Natural killer cell treated with Interleukin-12 subunit alpha and Interleukin-12 subunit beta and Interleukin-15 and Interleukin-18, amount 100 ng/mL, for 72 hours (primary cell): ENCODE measurements at regions not wholly inside any gene's neighbourhood (a gene's known extent, or its start where the extent isn't known, plus 50 kb on each side); places are given as distances from the start of the nearest gene placed in this dataset.
"Not testable (repeated sequence)": the region's sequence is repeated elsewhere in the genome, so short reads cannot be mapped to it uniquely, and the experiment has no call there.

Source experiments
- ATAC-seq, 2 donors: fragments of 150-1000 bp; cut with Tn5 transposase in 1 of 2; sonication (Bioruptor Pico), chemical (Tn5 transposase) in 1 of 2; 2 replicates each; pipeline ENCODE4 v1.10.0; 2021
- DNase-seq: peaks from one replicate; pipeline ENCODE4 v3.0.0; 2022; ENCODE audit warnings: low spot score
- H3K27ac Mint-ChIP-seq, 2 donors: 1 replicate in 1 of 2; 2 replicates in 1 of 2; pipeline ENCODE4 v1.8.0; 2022; ENCODE audit warnings: mixed read lengths in 2 of 2, mild to moderate bottlenecking in 1 of 2, moderate library complexity in 1 of 2
- H3K27me3 Mint-ChIP-seq, 2 donors: 1 replicate in 1 of 2; 2 replicates in 1 of 2; pipeline ENCODE4 v1.8.0; 2022; ENCODE audit warnings: mixed read lengths in 2 of 2
- H3K36me3 Mint-ChIP-seq: one replicate; pipeline ENCODE4 v1.8.0; 2022; ENCODE audit warnings: mixed read lengths
- H3K4me1 Mint-ChIP-seq, 2 donors: 1 replicate in 1 of 2; 2 replicates in 1 of 2; pipeline ENCODE4 v1.8.0; 2022; ENCODE audit warnings: low read depth in 2 of 2, mixed read lengths in 2 of 2, mild to moderate bottlenecking in 1 of 2
- H3K4me3 Mint-ChIP-seq: one replicate; pipeline ENCODE4 v1.8.0; 2022; ENCODE audit warnings: mixed read lengths
- H3K9me3 Mint-ChIP-seq: 2 replicates; pipeline ENCODE4 v1.8.0; 2022; ENCODE audit warnings: mixed read lengths

DNA sequence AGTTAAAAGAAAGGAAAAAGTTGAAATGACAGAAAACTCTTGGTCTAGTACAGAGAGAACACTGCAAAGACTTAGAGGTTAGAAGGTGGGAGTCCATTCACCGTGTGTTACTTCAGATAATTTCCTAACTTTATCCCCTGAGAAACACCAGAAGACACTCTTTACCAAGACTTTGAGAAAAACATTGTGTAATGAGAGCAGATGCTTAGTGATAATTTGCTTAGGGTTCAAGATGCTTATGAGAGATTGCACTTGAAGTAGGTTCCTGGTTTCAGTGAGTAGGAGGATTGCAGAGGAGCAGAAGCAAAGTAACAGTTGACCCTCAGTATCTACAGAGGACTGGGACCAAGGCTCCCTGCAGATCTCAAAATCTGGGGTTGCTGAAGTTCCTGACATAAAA lies 594.1 kb downstream of the NR2F2 start:
- Mint-ChIP-seq H3K36me3 (no peaks in the 10 kb centered on the region), H3K27me3 (no peaks in the 10 kb centered on the region), H3K27ac (no peak overlapping the region), H3K4me3 (no peak overlapping the region), H3K4me1 (no peaks in the 10 kb centered on the region), H3K9me3 (peaks cover 8% of the 10 kb centered on the region)
- DNase-seq (no peak), ATAC-seq (no peak)

DNA sequence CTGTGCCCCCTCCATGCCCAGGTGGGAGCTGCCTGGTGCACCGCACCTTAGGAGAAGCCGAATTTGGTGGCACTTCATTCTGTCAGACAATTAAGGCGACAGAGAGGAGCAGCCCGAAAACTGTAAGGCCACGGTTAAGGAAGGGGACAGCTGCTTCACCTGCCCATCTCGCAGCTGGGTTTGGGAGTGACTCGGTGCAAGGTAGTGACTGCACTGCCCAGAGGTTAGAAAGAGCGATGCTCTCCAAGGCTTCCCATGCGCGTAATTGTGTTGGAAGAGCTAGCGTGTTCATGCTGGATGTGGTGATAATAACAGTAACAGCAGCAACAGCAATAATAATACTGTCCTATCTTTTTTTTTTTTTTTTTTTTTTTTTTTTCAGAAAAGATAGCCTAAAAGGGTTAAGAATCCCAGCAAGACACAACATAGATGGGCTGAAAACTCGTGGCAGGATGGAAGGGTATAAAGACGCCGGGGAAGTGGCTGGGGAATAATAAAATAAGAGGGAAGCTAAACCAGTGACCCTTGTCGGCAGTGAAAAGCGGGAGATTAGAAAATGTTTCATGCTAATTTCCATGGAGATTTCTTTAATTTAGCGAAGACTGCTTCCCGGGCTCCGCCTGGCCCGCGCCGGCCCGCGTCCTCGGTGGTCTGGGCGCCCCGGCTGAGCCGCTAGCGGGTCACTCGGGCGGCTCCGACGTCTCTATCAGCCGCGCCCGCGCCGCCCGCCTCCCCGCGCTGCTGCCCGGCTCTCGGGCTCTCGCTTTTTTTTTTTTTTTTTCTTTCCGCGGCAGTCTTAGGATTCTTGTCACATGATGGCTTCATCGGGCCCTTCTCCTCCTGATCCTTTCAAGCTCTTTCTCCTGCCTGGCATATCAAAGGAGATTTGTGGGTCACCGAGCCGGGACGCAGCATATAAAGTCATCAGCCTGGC lies 617.1 kb downstream of the NR2F2 start:
- H3K36me3 Mint-ChIP-seq, result no peaks in the 10 kb centered on the region
- no peak for DNase-seq
- no peak for ATAC-seq
- H3K27me3 Mint-ChIP-seq, result peaks cover 16 to 26% of the 10 kb centered on the region in 2 donors
- no peaks in the 10 kb centered on the region for H3K4me1 Mint-ChIP-seq
- no peaks in the 10 kb centered on the region for H3K9me3 Mint-ChIP-seq
- H3K4me3 Mint-ChIP-seq, result no peak overlapping the region
- H3K27ac Mint-ChIP-seq, result no peak overlapping the region

DNA sequence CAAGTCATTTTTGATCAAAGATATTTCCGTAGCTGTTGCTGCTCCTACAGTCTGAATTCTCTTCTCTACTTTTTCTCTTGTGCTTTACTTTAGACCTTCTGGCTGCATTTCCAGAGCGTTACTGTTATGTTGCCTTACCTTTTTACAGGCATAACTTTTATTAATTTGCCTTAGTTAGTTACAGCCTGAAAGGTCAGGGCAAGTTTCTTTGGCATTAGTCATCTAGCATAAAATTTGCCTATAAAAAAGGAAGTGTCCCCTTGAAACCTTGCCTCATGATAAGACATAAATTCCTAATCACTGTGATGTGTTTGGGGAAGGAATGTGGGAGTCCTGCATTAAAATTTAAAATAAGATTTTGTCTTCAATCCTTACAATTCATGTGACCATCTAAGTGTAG lies 618.5 kb downstream of the NR2F2 start:
- Mint-ChIP-seq H3K36me3 (no peaks in the 10 kb centered on the region), H3K4me1 (no peaks in the 10 kb centered on the region), H3K27ac (no peak overlapping the region), H3K9me3 (no peaks in the 10 kb centered on the region), H3K4me3 (no peak overlapping the region), H3K27me3 (peaks cover 16 to 26% of the 10 kb centered on the region in 2 donors)
- ATAC-seq, result no peak
- no peak for DNase-seq

DNA sequence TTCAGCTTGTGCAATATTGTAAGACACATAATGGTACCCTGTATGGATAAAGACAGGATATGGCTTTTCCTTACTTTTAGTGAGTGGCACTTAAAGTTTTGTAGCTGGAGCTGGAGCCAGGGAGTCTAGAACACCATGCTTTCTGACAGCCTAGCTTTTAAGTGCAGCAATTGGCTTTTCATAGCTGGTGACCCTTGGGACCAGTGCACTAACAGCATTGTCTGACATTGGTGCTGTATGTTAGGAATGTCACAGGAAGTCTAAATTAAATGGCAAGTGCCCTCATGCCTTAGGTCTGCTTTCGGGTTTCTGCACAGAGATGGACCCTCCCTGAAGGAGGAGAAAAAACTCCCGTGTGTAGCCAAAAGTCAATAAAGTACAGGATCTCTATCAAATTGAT lies 628.2 kb downstream of the NR2F2 start:
- no peak overlapping the region for H3K27ac Mint-ChIP-seq
- H3K27me3 Mint-ChIP-seq, result peaks cover 0 to 2% of the 10 kb centered on the region in 2 donors
- ATAC-seq (no peak), DNase-seq (no peak)
- H3K9me3 Mint-ChIP-seq, result peaks cover 10% of the 10 kb centered on the region
- no peaks in the 10 kb centered on the region for H3K4me1 Mint-ChIP-seq
- no peak overlapping the region for H3K4me3 Mint-ChIP-seq
- no peaks in the 10 kb centered on the region for H3K36me3 Mint-ChIP-seq

DNA sequence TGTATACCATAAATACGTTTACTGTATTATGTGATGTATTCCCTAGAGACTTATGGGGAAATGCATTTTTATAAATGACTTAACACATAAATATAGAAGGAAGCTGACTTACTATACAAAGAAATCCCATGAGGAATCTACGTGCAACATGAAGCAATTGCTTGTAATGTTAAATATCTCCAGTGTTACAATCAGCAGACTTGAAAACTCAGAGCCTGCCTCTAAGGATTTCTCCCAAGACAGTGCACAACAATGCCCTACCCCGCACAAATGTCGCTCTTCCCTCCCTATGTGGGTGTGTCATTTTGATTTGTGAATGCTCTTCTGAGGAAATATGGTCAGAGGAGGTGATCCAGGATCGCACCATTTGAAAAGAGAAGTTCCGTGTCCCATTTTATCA lies 629.0 kb downstream of the NR2F2 start:
- no peaks in the 10 kb centered on the region for H3K36me3 Mint-ChIP-seq

DNA sequence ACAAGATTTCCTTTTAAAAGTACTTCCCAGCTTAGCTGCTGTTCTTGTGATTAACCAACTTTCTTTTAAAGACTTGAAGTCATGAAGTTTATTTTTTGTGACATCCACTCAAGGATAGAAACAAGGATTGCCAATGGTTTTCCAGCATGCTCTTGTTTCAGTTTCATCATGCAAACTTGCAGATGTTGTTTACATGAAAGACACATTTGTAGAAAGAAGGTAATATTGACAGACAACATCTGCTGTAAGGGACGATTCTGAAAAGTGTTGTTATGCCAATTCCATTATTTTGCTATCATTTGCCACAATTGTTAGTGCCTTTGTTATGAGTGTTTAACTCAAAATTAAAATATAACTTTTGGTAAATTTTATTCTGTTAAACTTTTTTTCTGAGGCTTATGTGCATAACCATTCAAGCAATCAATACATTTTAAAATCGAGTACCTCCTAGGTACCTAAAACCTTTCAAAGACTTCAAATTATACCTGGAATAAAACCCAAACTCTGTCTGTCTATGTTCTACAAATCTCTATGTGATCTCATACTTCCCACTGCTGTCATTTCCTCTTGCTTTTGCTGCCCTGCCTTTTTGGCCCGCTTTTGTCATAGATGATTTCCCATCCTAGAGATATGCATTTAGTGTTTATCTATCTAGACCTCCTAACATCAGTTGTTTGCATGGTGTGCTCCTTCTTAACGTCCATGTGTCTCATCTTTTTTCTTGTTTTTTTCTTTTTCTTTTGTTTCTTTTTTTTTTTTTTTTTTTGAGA lies 630.4 kb downstream of the NR2F2 start:
- Mint-ChIP-seq H3K4me3 (no peak overlapping the region), H3K27me3 (peaks cover 0 to 2% of the 10 kb centered on the region in 2 donors), H3K4me1 (no peaks in the 10 kb centered on the region), H3K36me3 (no peaks in the 10 kb centered on the region), H3K27ac (no peak overlapping the region), H3K9me3 (peaks cover 15% of the 10 kb centered on the region)
- DNase-seq (no peak), ATAC-seq (no peak)

More for the DNA sequence above, 629.0 kb downstream of the NR2F2 start:
- no peak overlapping the region for H3K27ac Mint-ChIP-seq
- ATAC-seq (no peak), DNase-seq (no peak)
- peaks cover 10% of the 10 kb centered on the region for H3K9me3 Mint-ChIP-seq
- no peak overlapping the region for H3K4me3 Mint-ChIP-seq
- H3K4me1 Mint-ChIP-seq, result no peaks in the 10 kb centered on the region
- peaks cover 0 to 2% of the 10 kb centered on the region in 2 donors for H3K27me3 Mint-ChIP-seq

DNA sequence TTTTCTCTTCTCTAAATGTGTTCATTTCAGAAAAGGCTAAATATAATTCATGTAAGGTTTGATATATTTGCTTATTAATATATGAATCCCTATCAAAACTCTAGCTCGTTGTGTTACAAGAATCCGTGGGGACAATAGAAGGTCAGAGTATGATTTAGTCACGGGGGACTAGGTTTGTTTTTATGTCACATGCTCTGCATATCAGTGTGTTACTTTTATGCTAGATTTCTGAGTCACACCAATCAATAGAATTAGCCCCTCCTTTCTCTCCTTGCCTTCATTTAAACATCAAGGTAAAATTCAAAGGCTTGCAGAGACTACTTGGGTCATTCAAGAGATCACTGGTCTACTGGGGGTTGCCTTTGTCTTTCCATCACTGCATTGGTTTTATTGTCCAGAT lies 636.1 kb downstream of the NR2F2 start:
- no peaks in the 10 kb centered on the region for H3K4me1 Mint-ChIP-seq
- H3K36me3 Mint-ChIP-seq, result no peaks in the 10 kb centered on the region
- no peak for DNase-seq
- ATAC-seq, result no peak
- H3K9me3 Mint-ChIP-seq, result peaks cover 16% of the 10 kb centered on the region
- H3K27me3 Mint-ChIP-seq, result no peaks in the 10 kb centered on the region
- H3K27ac Mint-ChIP-seq, result no peak overlapping the region
- no peak overlapping the region for H3K4me3 Mint-ChIP-seq

DNA sequence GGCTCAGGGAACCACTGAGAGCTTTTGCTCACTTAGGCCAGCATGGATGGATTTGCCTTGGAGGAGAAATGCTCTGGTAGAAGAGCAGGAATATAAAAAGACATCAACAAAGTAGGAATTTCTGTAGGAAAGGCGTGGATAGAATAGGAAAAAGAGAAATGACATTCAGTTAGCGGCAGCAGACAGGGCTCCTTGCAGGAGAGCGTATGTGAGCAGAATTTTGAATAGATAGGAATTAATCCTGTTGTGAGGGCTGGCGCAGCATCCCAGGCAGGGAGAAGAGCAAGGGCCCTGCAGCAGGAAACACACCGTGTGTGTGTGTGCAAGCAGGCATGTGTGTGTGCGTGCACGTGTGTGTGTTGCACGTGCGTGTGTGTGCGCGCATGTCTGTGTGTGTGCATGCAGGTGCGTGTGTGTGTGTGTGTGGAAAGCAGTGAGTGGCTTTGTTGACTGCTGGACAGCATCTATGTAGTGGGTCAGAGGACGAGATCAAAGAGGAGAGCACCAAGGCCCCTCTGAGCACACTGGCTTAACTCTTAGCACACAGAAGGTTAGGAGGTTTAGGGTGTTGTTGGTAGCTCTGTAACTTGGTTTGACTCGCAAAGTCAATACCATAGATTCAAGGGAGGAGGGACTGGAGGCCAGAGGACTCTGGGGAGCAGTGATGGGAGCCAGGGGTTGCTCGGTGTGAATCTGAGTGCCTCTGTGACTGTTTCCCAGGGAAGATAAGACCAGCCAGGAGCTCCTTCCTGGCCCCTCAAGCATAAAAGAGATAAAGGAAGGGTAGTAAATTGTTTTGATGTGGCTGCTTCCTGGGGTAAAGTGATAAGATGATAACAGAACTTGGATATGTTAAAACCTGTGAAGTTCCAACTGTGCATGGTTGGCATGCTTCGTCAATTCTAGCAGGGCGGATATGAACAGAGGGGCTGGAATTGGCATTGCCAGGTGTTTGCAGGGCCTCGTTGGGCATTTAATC lies 639.5 kb downstream of the NR2F2 start:
- Mint-ChIP-seq H3K27ac (no peak overlapping the region), H3K4me3 (no peak overlapping the region), H3K9me3 (peaks cover 15% of the 10 kb centered on the region), H3K36me3 (no peaks in the 10 kb centered on the region), H3K27me3 (no peaks in the 10 kb centered on the region), H3K4me1 (no peaks in the 10 kb centered on the region)
- DNase-seq, result no peak
- ATAC-seq, result no peak

DNA sequence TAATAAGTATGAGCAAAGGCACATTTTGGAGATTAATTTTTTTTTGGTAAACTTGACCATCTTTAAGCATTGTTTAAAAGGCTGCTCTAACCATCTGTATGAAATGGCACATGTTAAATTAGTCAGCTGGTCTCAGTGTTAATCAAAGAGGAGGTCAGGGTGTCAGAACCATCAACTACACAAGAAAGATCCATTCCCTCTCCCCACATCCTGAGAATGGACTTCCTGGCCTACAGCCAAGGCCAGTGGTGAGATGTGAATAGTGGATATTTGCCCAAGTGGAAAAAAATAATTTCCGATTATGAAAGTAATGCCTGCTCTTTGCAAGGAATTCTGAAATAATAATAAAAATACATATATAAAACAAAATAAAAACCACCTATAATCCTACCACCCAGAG lies 641.7 kb downstream of the NR2F2 start:
- H3K4me3 Mint-ChIP-seq, result no peak overlapping the region
- H3K27ac Mint-ChIP-seq, result no peak overlapping the region
- H3K9me3 Mint-ChIP-seq, result peaks cover 15% of the 10 kb centered on the region
- DNase-seq, result no peak
- no peaks in the 10 kb centered on the region for H3K36me3 Mint-ChIP-seq
- no peaks in the 10 kb centered on the region for H3K4me1 Mint-ChIP-seq
- no peaks in the 10 kb centered on the region for H3K27me3 Mint-ChIP-seq
- ATAC-seq, result no peak

DNA sequence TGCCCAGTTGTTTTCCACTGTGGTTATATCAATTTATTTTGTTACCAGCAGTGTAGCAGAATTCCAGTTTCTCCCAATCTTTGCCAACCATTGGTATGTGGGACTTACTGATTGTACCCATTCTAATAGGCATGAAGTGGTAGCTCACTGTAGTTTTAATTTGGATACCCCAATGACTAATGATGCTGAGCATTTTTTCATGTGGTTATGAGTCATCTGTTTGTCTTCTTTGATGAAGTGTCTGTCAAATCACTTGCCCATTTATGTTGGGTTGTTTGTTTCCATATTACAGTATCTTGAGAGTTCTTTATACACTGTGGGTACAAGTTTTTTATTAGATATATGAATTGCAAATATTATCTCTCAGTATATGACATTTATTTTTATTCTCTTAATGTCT lies 644.3 kb downstream of the NR2F2 start:
- Mint-ChIP-seq H3K9me3 (peaks cover 8% of the 10 kb centered on the region), H3K4me1 (no peaks in the 10 kb centered on the region), H3K36me3 (no peaks in the 10 kb centered on the region), H3K4me3 (no peak overlapping the region), H3K27ac (no peak overlapping the region), H3K27me3 (no peaks in the 10 kb centered on the region)
- no peak for DNase-seq
- ATAC-seq, result no peak

DNA sequence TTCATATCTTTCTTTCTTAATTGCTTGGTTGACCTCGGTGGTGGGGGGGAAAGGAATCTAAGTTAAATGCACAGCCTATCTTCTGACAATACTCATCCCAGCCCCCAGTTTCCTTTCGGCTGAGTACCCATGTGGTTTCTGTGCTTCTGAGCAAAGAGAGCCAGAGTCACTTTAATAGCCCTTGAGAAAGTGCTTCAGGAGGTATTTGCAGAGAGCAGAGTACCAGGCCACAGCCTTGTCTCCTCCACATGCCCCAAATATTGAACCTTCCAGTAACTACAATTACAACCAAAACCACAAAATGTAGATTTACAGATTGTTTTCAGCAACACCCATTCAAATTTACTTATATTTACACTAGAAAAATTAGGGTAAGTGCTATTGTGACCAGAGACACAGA lies 647.4 kb downstream of the NR2F2 start:
- peaks cover 10% of the 10 kb centered on the region for H3K9me3 Mint-ChIP-seq
- H3K4me1 Mint-ChIP-seq, result no peaks in the 10 kb centered on the region
- H3K4me3 Mint-ChIP-seq, result no peak overlapping the region
- no peak overlapping the region for H3K27ac Mint-ChIP-seq
- DNase-seq (no peak), ATAC-seq (no peak)
- no peaks in the 10 kb centered on the region for H3K27me3 Mint-ChIP-seq
- H3K36me3 Mint-ChIP-seq, result no peaks in the 10 kb centered on the region

DNA sequence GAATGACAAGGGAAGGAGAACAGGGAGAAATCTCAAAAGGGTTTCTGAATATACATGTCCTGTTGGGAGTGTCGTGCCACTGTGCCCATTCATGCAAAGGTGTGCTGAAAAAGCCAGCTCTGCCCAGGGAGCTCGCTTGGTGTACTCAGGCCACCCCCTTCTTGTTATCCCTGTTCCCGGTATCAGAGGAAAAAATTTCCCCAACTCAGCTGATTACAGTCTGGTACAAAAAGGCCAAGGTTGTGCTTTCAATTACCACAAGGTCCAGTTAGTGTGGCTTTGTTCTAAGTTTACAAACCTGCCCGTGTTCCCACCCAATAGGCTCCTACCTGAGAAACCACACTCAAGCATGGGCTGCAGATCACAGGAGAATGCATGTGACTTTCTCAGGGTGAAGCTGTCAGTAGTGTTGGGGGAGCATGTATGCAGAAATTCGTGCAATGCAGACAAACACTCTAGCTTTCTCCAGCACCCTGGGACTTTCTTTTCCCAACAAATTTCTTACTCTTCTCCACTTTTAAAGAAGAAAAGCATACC lies 648.5 kb downstream of the NR2F2 start:
- Mint-ChIP-seq H3K36me3 (no peaks in the 10 kb centered on the region), H3K27me3 (no peaks in the 10 kb centered on the region), H3K4me1 (no peaks in the 10 kb centered on the region), H3K4me3 (no peak overlapping the region), H3K27ac (no peak overlapping the region), H3K9me3 (peaks cover 8% of the 10 kb centered on the region)
- ATAC-seq (no peak), DNase-seq (no peak)

DNA sequence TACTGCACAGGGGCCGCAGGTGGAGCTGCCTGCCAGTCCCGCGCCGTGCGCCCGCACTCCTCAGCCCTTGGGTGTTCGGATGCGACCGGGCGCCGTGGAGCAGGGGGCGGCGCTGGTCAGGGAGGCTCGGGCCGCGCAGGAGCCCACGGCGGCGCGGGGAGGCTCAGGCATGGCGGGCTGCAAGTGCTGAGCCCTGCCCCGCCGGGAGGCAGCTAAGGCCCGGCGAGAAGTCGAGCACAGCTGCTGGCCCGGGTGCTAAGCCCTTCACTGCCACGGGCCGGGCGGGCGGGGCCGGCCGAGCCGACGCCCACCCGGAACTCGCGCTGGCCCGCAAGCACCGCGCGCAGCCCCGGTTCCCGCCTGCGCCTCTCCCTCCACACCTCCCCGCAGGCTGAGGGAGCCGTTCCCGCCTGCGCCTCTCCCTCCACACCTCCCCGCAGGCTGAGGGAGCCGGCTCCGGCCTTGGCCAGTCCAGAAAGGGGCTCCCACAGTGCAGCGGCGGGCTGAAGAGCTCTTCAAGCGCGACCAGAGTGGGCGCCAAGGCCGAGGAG lies 653.7 kb downstream of the NR2F2 start:
- H3K9me3 Mint-ChIP-seq, result peaks cover 13% of the 10 kb centered on the region
- not testable (repeated sequence) for H3K4me3 Mint-ChIP-seq, ATAC-seq, H3K27ac Mint-ChIP-seq, H3K36me3 Mint-ChIP-seq, H3K27me3 Mint-ChIP-seq, DNase-seq, H3K4me1 Mint-ChIP-seq
